ENCODE measurements at regions not wholly inside any gene's neighbourhood (a gene's known extent, or its start where the extent isn't known, plus 50 kb on each side); places are given as distances from the start of the nearest gene placed in this dataset.

DNA sequence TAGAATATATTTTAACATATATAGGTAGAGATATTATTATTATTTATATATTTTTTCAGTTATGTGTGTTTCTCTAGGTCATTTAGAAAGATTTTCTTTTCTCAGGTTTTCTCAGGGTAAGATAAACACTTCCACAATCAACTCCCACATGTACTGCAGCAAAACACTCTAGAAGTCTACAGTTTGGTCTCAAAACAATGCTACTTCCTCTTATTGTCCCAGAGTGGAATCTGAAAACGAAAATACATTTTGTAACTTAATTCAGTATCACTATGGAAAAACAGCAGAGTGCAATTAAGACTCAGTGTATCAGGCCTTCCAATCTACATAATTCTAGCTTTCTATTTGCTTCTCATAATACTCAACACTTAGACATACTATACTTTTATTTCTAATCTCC lies 190.1 kb upstream of the SLC35G4 start:
- H3K27me3 Mint-ChIP-seq (ENCODE audit: insufficient read depth, low read depth, poor library complexity) = peaks cover under 1% of the 10 kb centered on the region
- H3K36me3 Mint-ChIP-seq (ENCODE audit: low read depth) = no peaks in the 10 kb centered on the region
- no peaks in the 10 kb centered on the region for H3K79me2 ChIP-seq (replicated peaks; ENCODE audit: insufficient read depth)
- TF ChIP-seq CREB1 (CRISPR knock-in tag; IDR thresholded peaks at IDR 0.05; ENCODE audit: low read depth) (no peak), JUNB (IDR thresholded peaks at IDR 0.05; ENCODE audit: unreplicated experiment) (no peak), STAT1 (IDR thresholded peaks at IDR 0.05; ENCODE audit: unreplicated experiment) (no peak), ETS1 (IDR thresholded peaks at IDR 0.05) (no peak), EZH2 (IDR thresholded peaks at IDR 0.05; ENCODE audit: low read depth, unreplicated experiment) (no peak), ZNF114 (CRISPR knock-in tag; IDR thresholded peaks at IDR 0.05) (no peak), NANOG (IDR thresholded peaks at IDR 0.05; ENCODE audit: borderline replicate concordance) (no peak), ZNF331 (CRISPR knock-in tag; IDR thresholded peaks at IDR 0.05; ENCODE audit: low read depth) (no peak), EZH2phosphoT487 (IDR thresholded peaks at IDR 0.05; ENCODE audit: unreplicated experiment) (no peak), POLR2AphosphoS5 (IDR thresholded peaks at IDR 0.05; ENCODE audit: low read depth) (no peak)
- TF ChIP-seq, protein P1, sequence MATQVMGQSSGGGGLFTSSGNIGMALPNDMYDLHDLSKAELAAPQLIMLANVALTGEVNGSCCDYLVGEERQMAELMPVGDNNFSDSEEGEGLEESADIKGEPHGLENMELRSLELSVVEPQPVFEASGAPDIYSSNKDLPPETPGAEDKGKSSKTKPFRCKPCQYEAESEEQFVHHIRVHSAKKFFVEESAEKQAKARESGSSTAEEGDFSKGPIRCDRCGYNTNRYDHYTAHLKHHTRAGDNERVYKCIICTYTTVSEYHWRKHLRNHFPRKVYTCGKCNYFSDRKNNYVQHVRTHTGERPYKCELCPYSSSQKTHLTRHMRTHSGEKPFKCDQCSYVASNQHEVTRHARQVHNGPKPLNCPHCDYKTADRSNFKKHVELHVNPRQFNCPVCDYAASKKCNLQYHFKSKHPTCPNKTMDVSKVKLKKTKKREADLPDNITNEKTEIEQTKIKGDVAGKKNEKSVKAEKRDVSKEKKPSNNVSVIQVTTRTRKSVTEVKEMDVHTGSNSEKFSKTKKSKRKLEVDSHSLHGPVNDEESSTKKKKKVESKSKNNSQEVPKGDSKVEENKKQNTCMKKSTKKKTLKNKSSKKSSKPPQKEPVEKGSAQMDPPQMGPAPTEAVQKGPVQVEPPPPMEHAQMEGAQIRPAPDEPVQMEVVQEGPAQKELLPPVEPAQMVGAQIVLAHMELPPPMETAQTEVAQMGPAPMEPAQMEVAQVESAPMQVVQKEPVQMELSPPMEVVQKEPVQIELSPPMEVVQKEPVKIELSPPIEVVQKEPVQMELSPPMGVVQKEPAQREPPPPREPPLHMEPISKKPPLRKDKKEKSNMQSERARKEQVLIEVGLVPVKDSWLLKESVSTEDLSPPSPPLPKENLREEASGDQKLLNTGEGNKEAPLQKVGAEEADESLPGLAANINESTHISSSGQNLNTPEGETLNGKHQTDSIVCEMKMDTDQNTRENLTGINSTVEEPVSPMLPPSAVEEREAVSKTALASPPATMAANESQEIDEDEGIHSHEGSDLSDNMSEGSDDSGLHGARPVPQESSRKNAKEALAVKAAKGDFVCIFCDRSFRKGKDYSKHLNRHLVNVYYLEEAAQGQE (IDR thresholded peaks at IDR 0.05; ENCODE audit: unreplicated experiment) = no peak
- TF ChIP-seq, protein P2, sequence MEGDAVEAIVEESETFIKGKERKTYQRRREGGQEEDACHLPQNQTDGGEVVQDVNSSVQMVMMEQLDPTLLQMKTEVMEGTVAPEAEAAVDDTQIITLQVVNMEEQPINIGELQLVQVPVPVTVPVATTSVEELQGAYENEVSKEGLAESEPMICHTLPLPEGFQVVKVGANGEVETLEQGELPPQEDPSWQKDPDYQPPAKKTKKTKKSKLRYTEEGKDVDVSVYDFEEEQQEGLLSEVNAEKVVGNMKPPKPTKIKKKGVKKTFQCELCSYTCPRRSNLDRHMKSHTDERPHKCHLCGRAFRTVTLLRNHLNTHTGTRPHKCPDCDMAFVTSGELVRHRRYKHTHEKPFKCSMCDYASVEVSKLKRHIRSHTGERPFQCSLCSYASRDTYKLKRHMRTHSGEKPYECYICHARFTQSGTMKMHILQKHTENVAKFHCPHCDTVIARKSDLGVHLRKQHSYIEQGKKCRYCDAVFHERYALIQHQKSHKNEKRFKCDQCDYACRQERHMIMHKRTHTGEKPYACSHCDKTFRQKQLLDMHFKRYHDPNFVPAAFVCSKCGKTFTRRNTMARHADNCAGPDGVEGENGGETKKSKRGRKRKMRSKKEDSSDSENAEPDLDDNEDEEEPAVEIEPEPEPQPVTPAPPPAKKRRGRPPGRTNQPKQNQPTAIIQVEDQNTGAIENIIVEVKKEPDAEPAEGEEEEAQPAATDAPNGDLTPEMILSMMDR (conservative IDR thresholded peaks at IDR 0.05; ENCODE audit: low read depth in 2 of 2) = no peak
- TF ChIP-seq, protein P3, sequence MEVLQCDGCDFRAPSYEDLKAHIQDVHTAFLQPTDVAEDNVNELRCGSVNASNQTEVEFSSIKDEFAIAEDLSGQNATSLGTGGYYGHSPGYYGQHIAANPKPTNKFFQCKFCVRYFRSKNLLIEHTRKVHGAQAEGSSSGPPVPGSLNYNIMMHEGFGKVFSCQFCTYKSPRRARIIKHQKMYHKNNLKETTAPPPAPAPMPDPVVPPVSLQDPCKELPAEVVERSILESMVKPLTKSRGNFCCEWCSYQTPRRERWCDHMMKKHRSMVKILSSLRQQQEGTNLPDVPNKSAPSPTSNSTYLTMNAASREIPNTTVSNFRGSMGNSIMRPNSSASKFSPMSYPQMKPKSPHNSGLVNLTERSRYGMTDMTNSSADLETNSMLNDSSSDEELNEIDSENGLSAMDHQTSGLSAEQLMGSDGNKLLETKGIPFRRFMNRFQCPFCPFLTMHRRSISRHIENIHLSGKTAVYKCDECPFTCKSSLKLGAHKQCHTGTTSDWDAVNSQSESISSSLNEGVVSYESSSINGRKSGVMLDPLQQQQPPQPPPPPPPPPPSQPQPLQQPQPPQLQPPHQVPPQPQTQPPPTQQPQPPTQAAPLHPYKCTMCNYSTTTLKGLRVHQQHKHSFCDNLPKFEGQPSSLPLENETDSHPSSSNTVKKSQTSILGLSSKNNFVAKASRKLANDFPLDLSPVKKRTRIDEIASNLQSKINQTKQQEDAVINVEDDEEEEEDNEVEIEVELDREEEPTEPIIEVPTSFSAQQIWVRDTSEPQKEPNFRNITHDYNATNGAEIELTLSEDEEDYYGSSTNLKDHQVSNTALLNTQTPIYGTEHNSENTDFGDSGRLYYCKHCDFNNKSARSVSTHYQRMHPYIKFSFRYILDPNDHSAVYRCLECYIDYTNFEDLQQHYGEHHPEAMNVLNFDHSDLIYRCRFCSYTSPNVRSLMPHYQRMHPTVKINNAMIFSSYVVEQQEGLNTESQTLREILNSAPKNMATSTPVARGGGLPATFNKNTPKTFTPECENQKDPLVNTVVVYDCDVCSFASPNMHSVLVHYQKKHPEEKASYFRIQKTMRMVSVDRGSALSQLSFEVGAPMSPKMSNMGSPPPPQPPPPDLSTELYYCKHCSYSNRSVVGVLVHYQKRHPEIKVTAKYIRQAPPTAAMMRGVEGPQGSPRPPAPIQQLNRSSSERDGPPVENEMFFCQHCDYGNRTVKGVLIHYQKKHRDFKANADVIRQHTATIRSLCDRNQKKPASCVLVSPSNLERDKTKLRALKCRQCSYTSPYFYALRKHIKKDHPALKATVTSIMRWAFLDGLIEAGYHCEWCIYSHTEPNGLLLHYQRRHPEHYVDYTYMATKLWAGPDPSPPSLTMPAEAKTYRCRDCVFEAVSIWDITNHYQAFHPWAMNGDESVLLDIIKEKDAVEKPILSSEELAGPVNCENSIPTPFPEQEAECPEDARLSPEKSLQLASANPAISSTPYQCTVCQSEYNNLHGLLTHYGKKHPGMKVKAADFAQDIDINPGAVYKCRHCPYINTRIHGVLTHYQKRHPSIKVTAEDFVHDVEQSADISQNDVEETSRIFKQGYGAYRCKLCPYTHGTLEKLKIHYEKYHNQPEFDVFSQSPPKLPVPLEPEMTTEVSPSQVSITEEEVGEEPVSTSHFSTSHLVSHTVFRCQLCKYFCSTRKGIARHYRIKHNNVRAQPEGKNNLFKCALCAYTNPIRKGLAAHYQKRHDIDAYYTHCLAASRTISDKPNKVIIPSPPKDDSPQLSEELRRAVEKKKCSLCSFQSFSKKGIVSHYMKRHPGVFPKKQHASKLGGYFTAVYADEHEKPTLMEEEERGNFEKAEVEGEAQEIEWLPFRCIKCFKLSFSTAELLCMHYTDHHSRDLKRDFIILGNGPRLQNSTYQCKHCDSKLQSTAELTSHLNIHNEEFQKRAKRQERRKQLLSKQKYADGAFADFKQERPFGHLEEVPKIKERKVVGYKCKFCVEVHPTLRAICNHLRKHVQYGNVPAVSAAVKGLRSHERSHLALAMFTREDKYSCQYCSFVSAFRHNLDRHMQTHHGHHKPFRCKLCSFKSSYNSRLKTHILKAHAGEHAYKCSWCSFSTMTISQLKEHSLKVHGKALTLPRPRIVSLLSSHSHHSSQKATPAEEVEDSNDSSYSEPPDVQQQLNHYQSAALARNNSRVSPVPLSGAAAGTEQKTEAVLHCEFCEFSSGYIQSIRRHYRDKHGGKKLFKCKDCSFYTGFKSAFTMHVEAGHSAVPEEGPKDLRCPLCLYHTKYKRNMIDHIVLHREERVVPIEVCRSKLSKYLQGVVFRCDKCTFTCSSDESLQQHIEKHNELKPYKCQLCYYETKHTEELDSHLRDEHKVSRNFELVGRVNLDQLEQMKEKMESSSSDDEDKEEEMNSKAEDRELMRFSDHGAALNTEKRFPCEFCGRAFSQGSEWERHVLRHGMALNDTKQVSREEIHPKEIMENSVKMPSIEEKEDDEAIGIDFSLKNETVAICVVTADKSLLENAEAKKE (CRISPR knock-in tag; IDR thresholded peaks at IDR 0.05) = no peak
- H3F3A ChIP-seq (replicated peaks; ENCODE audit: low read depth) = no peaks in the 10 kb centered on the region
- H3K27ac Mint-ChIP-seq = no peak overlapping the region
- H3K27me3 ChIP-seq (ENCODE audit: insufficient read depth) = no peaks in the 10 kb centered on the region
- H3K4me2 ChIP-seq = no peak overlapping the region
- no peaks in the 10 kb centered on the region for H4K20me1 ChIP-seq (replicated peaks; ENCODE audit: insufficient read depth)
- H3K9me3 Mint-ChIP-seq = no peaks in the 10 kb centered on the region
- no peaks in the 10 kb centered on the region for H3K4me1 Mint-ChIP-seq
- H2AFZ ChIP-seq = no peak overlapping the region
- no peaks in the 10 kb centered on the region for H3K4me1 ChIP-seq (ENCODE audit: insufficient read depth)
- ATAC-seq (no peak), DNase-seq (ENCODE audit: low spot score) (no peak)
- H3K36me3 ChIP-seq (ENCODE audit: insufficient read depth) = no peaks in the 10 kb centered on the region
- H3K9me2 ChIP-seq (ENCODE audit: insufficient read depth) = peaks cover 5% of the 10 kb centered on the region
- no peak overlapping the region for H3K27ac ChIP-seq (ENCODE audit: low read depth)
- no peak overlapping the region for H3K4me3 Mint-ChIP-seq
- H3K4me3 ChIP-seq = no peak overlapping the region
